ENCODE measurements at regions not wholly inside any gene's neighbourhood (a gene's known extent, or its start where the extent isn't known, plus 50 kb on each side); places are given as distances from the start of the nearest gene placed in this dataset.
"Not testable (repeated sequence)": the region's sequence is repeated elsewhere in the genome, so short reads cannot be mapped to it uniquely, and the experiment has no call there.

GRCh38 chrX:46080121-46080520, 465.1 kb downstream of the ZNF674 start:
- H3K27ac ChIP-seq; CTCF ChIA-PET; H3K4me3 ChIP-seq; DNase-seq (ENCODE audit: low read depth in 1 of 2, low spot score in 1 of 2); H3K9me3 ChIP-seq; ATAC-seq; H3K4me2 ChIP-seq; H3K4me1 ChIP-seq; POLR2A ChIA-PET; FAIRE-seq: not testable (repeated sequence)
- 77% methylated on average over 4 of the region's 5 CpGs for WGBS (ENCODE audit: missing lambda C conversion rate)

GRCh38 chrX:46072791-46073190, 472.4 kb downstream of the ZNF674 start:
- H3K27ac ChIP-seq: no peak overlapping the region
- ChIA-PET CTCF (no interaction called here), POLR2A (no interaction called here)
- FAIRE-seq (peak; percentile 23), DNase-seq (ENCODE audit: low read depth in 1 of 2, low spot score in 1 of 2) (no peak), ATAC-seq (no peak)
- TF ChIP-seq POLR2A (IDR thresholded peaks at IDR 0.05; ENCODE audit: low read length): no peak
- TF ChIP-seq CBX2 (IDR thresholded peaks at IDR 0.05; ENCODE audit: borderline replicate concordance, low read depth): no peak
- no peak for TF ChIP-seq HMGXB4 (CRISPR knock-in tag; IDR thresholded peaks at IDR 0.05; ENCODE audit: borderline replicate concordance)
- no peak for TF ChIP-seq HES2 (IDR thresholded peaks at IDR 0.05)
- no peak for TF ChIP-seq JUNB (IDR thresholded peaks at IDR 0.05)
- TF ChIP-seq RFX5 (IDR thresholded peaks at IDR 0.05): no peak
- TF ChIP-seq JUN (IDR thresholded peaks at IDR 0.05): no peak
- TF ChIP-seq EP300 (IDR thresholded peaks at IDR 0.05): no peak
- TF ChIP-seq CTCF (IDR thresholded peaks at IDR 0.05): no peak
- H3K4me1 ChIP-seq: no peaks in the 10 kb centered on the region
- H3K4me3 ChIP-seq: no peak overlapping the region
- no peak overlapping the region for H3K4me2 ChIP-seq
- no peaks in the 10 kb centered on the region for H3K9me3 ChIP-seq
- 69% methylated on average over 3 of the region's 3 CpGs for WGBS (ENCODE audit: missing lambda C conversion rate)

- WGBS (ENCODE audit: missing lambda C conversion rate): 54% methylated on average over 2 of the region's 2 CpGs
- no peak for FAIRE-seq
- no peak for TF ChIP-seq JUNB (IDR thresholded peaks at IDR 0.05)
- 0 out of 2 replicates have a peak, but pooled peaks have one; percentile 21 for TF ChIP-seq KDM1A (IDR thresholded peaks at IDR 0.05; ENCODE audit: low read depth)
- no peak for TF ChIP-seq NR3C1 (IDR thresholded peaks at IDR 0.05)
- TF ChIP-seq CEBPB (IDR thresholded peaks at IDR 0.05): no peak
- TF ChIP-seq FOXS1 (CRISPR knock-in tag; IDR thresholded peaks at IDR 0.05): no peak
- TF ChIP-seq RCOR1 (IDR thresholded peaks at IDR 0.05; ENCODE audit: low read depth, low read length): no peak
Measured at GRCh38 chrX:46072372-46072771, 472.8 kb downstream of the ZNF674 start.

GRCh38 chrX:46070421-46070820, 474.8 kb downstream of the ZNF674 start:
- Histone ChIP-seq H3K9me3 (no peaks in the 10 kb centered on the region), H3K4me1 (no peaks in the 10 kb centered on the region), H3K4me2 (no peak overlapping the region), H3K27ac (no peak overlapping the region), H3K4me3 (no peak overlapping the region)
- ChIA-PET POLR2A (no interaction called here), CTCF (no interaction called here)
- ATAC-seq (no peak), DNase-seq (ENCODE audit: low read depth in 1 of 2, low spot score in 1 of 2) (no peak), FAIRE-seq (peak; percentile 49)
- TF ChIP-seq JUNB (IDR thresholded peaks at IDR 0.05) (no peak), TP53 (CRISPR knock-in tag; IDR thresholded peaks at IDR 0.05) (no peak), POLR2AphosphoS2 (conservative IDR thresholded peaks at IDR 0.05; ENCODE audit: low read length) (no peak), FOSL2 (IDR thresholded peaks at IDR 0.05) (no peak), FOSL2 (CRISPR knock-in tag; IDR thresholded peaks at IDR 0.05) (no peak), E2F6 (IDR thresholded peaks at IDR 0.05; ENCODE audit: borderline replicate concordance, low read depth) (no peak), JUN (IDR thresholded peaks at IDR 0.05) (no peak), REST (IDR thresholded peaks at IDR 0.05) (no peak), ESRRA (IDR thresholded peaks at IDR 0.05; ENCODE audit: borderline replicate concordance, low read length) (no peak), HDAC2 (IDR thresholded peaks at IDR 0.05) (no peak), POLR2A (IDR thresholded peaks at IDR 0.05; ENCODE audit: low read length) (no peak), GATA3 (IDR thresholded peaks at IDR 0.05; ENCODE audit: borderline replicate concordance) (no peak), NFE2L2 (conservative IDR thresholded peaks at IDR 0.05; ENCODE audit: low read length) (no peak), NR3C1 (IDR thresholded peaks at IDR 0.05) (no peak)

More at GRCh38 chrX:46072372-46072771, 472.8 kb downstream of the ZNF674 start:
- CTCF ChIA-PET: no interaction called here
- DNase-seq (ENCODE audit: low read depth in 1 of 2, low spot score in 1 of 2): no peak
- ATAC-seq: no peak
- H3K4me1 ChIP-seq: no peaks in the 10 kb centered on the region
- no peaks in the 10 kb centered on the region for H3K9me3 ChIP-seq
- no peak overlapping the region for H3K27ac ChIP-seq
- H3K4me2 ChIP-seq: no peak overlapping the region
- no peak overlapping the region for H3K4me3 ChIP-seq
- POLR2A ChIA-PET: no interaction called here
